OCI-LY7 (cell line): ENCODE measurements at regions not wholly inside any gene's neighbourhood (a gene's known extent, or its start where the extent isn't known, plus 50 kb on each side); places are given as distances from the start of the nearest gene placed in this dataset.

Experiments
- BruUV-seq: library from RNA; stranded (reverse); fragments of 400-500 nt; replicated peaks from 2 replicates; lab custom pipeline; 2021; lab: Mats Ljungman, UMichigan
- CTCF ChIA-PET: fragments of 300-600 bp; sonication (Branson Sonifier 250); formaldehyde crosslinking; loops from one replicate; lab custom pipeline; 2022; ENCODE audit warnings: antibody characterized with exemption; ENCODE audit not compliant: unreplicated experiment; lab: Charles Lee
- POLR2A ChIA-PET: fragments of 300-600 bp; sonication (Branson Sonifier 250); formaldehyde crosslinking; loops from one replicate; lab custom pipeline; 2022; ENCODE audit warnings: antibody characterized with exemption; lab: Charles Lee
- DNase-seq: peaks from one replicate; pipeline ENCODE4 v3.0.0-alpha.2; 2015; ENCODE audit warnings: low spot score
- H2AFZ ChIP-seq: fragments of 200-600 bp; sonication (generic), shearing (Covaris generic); 2 replicates; pipeline ENCODE4 v1.6.1; 2014; ENCODE audit warnings: mild to moderate bottlenecking, antibody characterized with exemption, low read length, moderate library complexity
- H3K27ac ChIP-seq: fragments of 200-600 bp; sonication (generic); 2 replicates; pipeline ENCODE4 v1.5.1; 2014; ENCODE audit warnings: mixed run types, low read depth, mild to moderate bottlenecking, moderate library complexity, low read length, inconsistent platforms; ENCODE audit not compliant: poor library complexity, severe bottlenecking
- H3K36me3 ChIP-seq: fragments of 200-600 bp; sonication (generic); 2 replicates; pipeline ENCODE4 v1.6.1; 2014; ENCODE audit warnings: mild to moderate bottlenecking, antibody characterized with exemption, low read length, moderate library complexity, mixed read lengths; ENCODE audit not compliant: insufficient read depth
- H3K4me1 ChIP-seq: fragments of 200-600 bp; sonication (generic); 2 replicates; pipeline ENCODE4 v1.5.1; 2014; ENCODE audit warnings: mild to moderate bottlenecking, low read length; ENCODE audit not compliant: insufficient read depth, poor library complexity, severe bottlenecking
- H3K4me2 ChIP-seq: fragments of 200-600 bp; sonication (generic); 2 replicates; pipeline ENCODE4 v1.6.1; 2014; ENCODE audit warnings: mild to moderate bottlenecking, low read length
- H3K4me3 ChIP-seq: fragments of 200-600 bp; sonication (generic); 2 replicates; pipeline ENCODE4 v1.5.1; 2014; ENCODE audit warnings: mild to moderate bottlenecking, low read depth, low read length; ENCODE audit not compliant: poor library complexity, severe bottlenecking
- H3K79me2 ChIP-seq: fragments of 200-600 bp; sonication (generic); 2 replicates; pipeline ENCODE4 v1.6.1; 2016; ENCODE audit warnings: low read depth, mild to moderate bottlenecking, low read length, moderate library complexity, mixed read lengths; ENCODE audit not compliant: insufficient read depth
- H3K9me2 ChIP-seq: fragments of 200-600 bp; sonication (generic); 2 replicates; pipeline ENCODE4 v1.6.1; 2016; ENCODE audit warnings: mild to moderate bottlenecking, low read length, mixed read lengths; ENCODE audit not compliant: insufficient read depth
- H3K9me3 ChIP-seq: fragments of 200-600 bp; sonication (generic); 2 replicates; pipeline ENCODE4 v1.6.1; 2014; ENCODE audit warnings: mild to moderate bottlenecking, mixed run types, low read length, mixed read lengths
- H4K20me1 ChIP-seq: fragments of 200-600 bp; sonication (generic); 2 replicates; pipeline ENCODE4 v1.6.1; 2014; ENCODE audit warnings: mild to moderate bottlenecking, antibody characterized with exemption, low read length, moderate library complexity, mixed read lengths; ENCODE audit not compliant: insufficient read depth
- EZH2phosphoT487 ChIP-seq: fragments of 200-600 bp; sonication (generic); IDR thresholded peaks from 2 replicates; pipeline ENCODE4 v1.6.1; 2018; ENCODE audit warnings: low read depth, borderline replicate concordance, mild to moderate bottlenecking, mixed run types, antibody characterized with exemption, low read length, moderate library complexity, mixed read lengths
- intact Hi-C: fragments of 100-400 bp; cut with micrococcal nuclease; formaldehyde crosslinking; loops from one replicate; pipeline ENCODE4 v1.10.0; 2022; ENCODE audit not compliant: unreplicated experiment
- TF ChIP-seq, protein P1 (sequence below): fragments of 200-600 bp; sonication (generic); conservative IDR thresholded peaks from 2 replicates; pipeline ENCODE4 v1.5.1; 2014; ENCODE audit warnings: mild to moderate bottlenecking, antibody characterized with exemption, low read length, moderate library complexity, mixed read lengths

DNA sequence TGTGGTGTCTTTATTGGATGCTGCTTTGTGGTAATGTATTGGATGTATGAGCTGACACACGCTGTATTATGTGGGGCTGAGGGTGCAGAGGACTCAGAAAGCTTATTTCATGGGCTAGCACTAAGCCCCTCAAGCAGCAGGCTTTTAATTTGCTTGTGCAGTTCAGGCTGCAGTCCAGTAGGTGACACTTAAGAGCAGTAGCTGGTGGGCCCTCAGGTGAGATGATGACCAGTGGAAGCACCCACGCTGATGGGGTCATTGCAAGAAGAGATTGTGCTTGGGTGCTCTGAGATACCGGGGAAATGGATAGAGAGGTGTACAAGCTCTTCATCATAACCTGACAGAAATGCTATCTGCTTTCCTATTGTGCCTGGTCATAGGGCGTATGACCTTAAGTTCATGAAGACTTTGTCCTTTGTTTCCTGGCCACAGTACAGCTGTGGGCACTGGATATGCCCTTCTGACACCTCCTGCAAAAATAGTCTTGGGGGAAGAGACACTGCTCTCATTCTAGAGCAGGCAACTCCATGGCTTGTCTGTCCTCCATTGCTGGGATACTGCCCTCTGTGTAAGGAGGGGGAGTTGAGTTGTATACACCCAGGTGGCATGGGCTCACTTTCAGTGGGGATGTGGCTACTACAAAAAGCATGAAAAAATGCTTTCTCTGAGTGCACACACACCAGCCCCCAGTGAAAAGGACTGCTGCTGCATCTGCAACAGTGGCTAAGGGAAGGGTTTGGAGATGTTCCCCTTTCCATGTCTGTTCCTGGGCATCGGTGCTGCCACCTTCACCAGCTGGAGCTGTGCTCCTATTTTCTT is 205.7 kb upstream of the ZSWIM2 start:
- Histone ChIP-seq H3K4me3 (no peak overlapping the region), H3K9me3 (no peaks in the 10 kb centered on the region), H3K79me2 (no peaks in the 10 kb centered on the region), H3K36me3 (no peaks in the 10 kb centered on the region), H4K20me1 (no peaks in the 10 kb centered on the region), H3K4me1 (no peaks in the 10 kb centered on the region), H3K27ac (no peak overlapping the region), H3K4me2 (no peak overlapping the region), H3K9me2 (no peaks in the 10 kb centered on the region), H2AFZ (no peak overlapping the region)
- BruUV-seq = no TSS peak
- POLR2A ChIA-PET = no interaction called here
- intact Hi-C loops = no loop called here
- CTCF ChIA-PET = no interaction called here
- no peak for DNase-seq
- TF ChIP-seq EZH2phosphoT487 = no peak
- TF ChIP-seq, protein P1, sequence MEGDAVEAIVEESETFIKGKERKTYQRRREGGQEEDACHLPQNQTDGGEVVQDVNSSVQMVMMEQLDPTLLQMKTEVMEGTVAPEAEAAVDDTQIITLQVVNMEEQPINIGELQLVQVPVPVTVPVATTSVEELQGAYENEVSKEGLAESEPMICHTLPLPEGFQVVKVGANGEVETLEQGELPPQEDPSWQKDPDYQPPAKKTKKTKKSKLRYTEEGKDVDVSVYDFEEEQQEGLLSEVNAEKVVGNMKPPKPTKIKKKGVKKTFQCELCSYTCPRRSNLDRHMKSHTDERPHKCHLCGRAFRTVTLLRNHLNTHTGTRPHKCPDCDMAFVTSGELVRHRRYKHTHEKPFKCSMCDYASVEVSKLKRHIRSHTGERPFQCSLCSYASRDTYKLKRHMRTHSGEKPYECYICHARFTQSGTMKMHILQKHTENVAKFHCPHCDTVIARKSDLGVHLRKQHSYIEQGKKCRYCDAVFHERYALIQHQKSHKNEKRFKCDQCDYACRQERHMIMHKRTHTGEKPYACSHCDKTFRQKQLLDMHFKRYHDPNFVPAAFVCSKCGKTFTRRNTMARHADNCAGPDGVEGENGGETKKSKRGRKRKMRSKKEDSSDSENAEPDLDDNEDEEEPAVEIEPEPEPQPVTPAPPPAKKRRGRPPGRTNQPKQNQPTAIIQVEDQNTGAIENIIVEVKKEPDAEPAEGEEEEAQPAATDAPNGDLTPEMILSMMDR = no peak

- TF ChIP-seq EZH2phosphoT487 = no peak
- TF ChIP-seq, protein P1 = no peak
- no TSS peak for BruUV-seq
- CTCF ChIA-PET = no interaction called here
- H3K4me2 ChIP-seq = no peak overlapping the region
- intact Hi-C loops = no loop called here
- POLR2A ChIA-PET = no interaction called here
- no peak for DNase-seq
- no peaks in the 10 kb centered on the region for H3K4me1 ChIP-seq
- no peaks in the 10 kb centered on the region for H3K79me2 ChIP-seq
- no peaks in the 10 kb centered on the region for H4K20me1 ChIP-seq
- no peaks in the 10 kb centered on the region for H3K9me2 ChIP-seq
- H3K4me3 ChIP-seq = no peak overlapping the region
- no peak overlapping the region for H3K27ac ChIP-seq
- H2AFZ ChIP-seq = no peak overlapping the region
- H3K9me3 ChIP-seq = no peaks in the 10 kb centered on the region
- H3K36me3 ChIP-seq = no peaks in the 10 kb centered on the region
These were observed 202.4 kb upstream of the ZSWIM2 start for GRCh38 chr2:187051350-187051749.

GRCh38 chr2:187050409-187050998 is 201.5 kb upstream of the ZSWIM2 start:
- ChIA-PET POLR2A (no interaction called here), CTCF (no interaction called here)
- H3K4me1 ChIP-seq = no peaks in the 10 kb centered on the region
- no peak overlapping the region for H3K4me2 ChIP-seq
- no peaks in the 10 kb centered on the region for H3K9me3 ChIP-seq
- no peak for TF ChIP-seq EZH2phosphoT487
- TF ChIP-seq, protein P1 = no peak
- intact Hi-C loops = no loop called here
- no peak overlapping the region for H2AFZ ChIP-seq
- no peak overlapping the region for H3K27ac ChIP-seq
- DNase-seq = no peak
- no peaks in the 10 kb centered on the region for H3K79me2 ChIP-seq
- H3K36me3 ChIP-seq = no peaks in the 10 kb centered on the region
- no peaks in the 10 kb centered on the region for H3K9me2 ChIP-seq
- no peaks in the 10 kb centered on the region for H4K20me1 ChIP-seq
- no TSS peak for BruUV-seq
- H3K4me3 ChIP-seq = no peak overlapping the region
